ENCODE measurements at regions not wholly inside any gene's neighbourhood (a gene's known extent, or its start where the extent isn't known, plus 50 kb on each side); places are given as distances from the start of the nearest gene placed in this dataset.
"Not testable (repeated sequence)": the region's sequence is repeated elsewhere in the genome, so short reads cannot be mapped to it uniquely, and the experiment has no call there.

DNA sequence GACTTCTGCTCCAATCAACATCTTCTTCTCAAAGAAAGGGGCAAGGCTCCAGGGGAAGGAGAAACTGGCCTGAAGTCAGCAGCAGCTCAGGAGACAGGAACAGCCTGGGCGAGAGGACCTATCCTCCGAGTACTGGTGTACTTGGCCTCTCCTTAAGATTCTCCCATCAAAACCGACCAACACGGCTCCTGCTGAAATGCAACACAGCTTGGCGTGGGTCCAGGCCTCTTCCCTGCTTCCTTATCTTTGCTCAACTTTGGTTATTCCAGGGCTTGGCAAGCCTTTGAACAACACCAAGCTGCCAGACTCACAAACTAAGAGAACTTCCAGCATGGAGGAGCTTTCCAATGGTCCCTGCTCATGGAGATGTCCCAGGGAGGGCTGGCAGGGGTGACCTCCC lies 377.4 kb downstream of the BCL11B start:
- no peak for DNase-seq

DNA sequence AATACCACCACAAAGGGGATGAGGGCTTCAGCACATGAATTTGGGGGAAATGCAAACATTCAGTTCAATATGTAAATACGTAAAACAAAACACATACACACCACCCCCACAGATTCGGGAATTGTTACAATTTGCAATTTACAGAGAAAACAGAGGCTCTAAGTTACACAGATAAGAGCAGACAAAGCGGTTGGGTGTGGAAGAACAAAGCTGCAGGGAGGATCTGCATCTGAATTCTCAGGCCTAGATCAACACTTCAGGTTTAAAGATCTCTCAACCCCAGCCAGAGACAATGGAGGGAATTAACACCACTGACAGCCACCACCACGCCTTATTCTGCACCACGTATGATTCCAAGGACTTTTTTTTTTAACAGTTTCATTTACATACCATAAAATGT lies 375.5 kb downstream of the BCL11B start:
- no peak for DNase-seq

DNA sequence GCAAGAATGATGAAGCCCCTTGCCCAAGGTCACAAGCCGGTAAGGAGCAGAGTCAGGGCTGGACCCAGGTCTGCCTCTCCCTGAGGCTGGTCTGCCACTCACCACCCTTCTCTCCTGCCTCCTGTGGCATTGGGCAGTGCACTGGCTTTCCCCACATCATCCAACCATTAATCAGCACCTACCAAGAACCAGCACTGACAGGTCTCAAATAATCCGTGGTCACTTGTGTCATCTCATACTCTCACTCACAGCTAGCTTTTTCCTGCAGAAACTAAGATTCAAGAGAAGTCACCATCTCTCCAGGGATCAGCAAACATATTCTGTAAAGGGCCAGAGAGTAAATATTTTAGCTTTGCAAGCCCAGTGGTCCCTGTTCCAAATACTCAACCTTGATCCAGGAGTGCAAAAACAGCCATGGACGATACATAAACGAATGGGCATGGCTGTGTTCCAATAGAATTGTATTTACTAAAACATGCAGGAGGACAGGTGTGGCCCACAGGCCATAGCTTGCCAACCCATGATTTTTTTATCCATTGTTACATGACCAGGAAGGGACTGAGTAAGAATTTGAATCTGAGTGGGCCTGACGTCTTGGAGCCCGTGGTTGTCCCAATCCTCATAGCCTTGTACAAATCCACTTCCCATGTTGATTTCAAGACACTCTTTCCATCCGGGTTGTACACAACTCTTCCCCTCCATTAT lies 374.2 kb downstream of the BCL11B start:
- DNase-seq, result no peak

DNA sequence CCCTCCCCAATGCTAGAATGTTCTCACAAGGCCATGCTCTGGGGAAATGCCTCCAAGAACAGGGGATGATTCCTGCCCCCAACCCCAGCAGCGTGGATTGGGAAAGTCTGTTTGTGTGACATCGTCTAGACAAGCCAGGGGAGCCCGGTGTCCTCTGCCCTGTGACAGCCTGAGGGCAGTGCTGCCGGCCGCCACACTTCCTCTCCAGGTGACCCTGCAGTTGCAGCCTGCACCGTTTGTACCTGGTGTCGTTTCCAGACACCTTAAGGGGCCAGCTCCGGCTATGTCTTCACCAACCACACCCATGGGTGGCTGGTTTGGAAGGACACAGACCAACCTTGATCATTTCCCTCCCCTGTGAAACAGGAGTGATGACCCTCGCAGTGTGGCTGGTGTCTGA lies 372.6 kb downstream of the BCL11B start:
- no peak for DNase-seq

DNA sequence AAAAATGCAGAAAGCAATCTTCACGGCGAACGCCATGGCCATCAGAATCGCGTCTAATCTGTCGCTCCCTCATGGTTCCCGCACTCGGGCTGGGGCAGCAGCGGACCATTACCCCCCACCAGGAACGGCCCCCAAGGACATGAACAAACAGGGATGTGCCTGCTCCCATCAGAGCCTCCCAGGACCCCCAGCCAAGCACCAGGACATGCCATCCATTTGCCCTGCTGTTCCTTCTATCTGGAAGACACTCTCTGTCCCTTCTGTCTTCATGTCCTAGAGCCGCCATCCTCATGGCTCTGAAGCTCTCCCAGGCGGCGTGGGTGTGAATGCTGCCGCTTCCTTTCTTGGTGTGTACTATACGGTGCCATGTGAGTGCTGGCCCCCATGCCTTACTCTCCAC lies 371.8 kb downstream of the BCL11B start:
- no peak for DNase-seq

DNA sequence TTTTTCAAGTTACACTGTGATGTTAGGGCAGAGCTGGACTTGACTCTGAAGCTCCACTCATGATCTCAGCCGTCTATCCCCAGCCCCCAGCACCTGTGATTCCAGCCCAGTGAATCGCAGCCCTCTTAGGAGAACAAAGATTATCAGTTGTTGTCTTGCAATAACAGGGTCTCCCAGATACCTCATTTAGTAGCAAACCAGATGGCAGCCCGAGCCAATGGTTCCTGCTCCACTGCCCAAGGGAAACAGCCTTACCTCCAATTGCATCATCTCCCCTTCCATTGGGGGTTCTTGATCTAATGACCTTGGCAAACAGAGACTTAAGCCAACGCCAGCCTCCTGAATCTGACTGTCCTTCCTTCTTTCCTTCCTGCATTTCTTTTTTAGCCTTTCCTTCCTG lies 371.2 kb downstream of the BCL11B start:
- no peak for DNase-seq

DNA sequence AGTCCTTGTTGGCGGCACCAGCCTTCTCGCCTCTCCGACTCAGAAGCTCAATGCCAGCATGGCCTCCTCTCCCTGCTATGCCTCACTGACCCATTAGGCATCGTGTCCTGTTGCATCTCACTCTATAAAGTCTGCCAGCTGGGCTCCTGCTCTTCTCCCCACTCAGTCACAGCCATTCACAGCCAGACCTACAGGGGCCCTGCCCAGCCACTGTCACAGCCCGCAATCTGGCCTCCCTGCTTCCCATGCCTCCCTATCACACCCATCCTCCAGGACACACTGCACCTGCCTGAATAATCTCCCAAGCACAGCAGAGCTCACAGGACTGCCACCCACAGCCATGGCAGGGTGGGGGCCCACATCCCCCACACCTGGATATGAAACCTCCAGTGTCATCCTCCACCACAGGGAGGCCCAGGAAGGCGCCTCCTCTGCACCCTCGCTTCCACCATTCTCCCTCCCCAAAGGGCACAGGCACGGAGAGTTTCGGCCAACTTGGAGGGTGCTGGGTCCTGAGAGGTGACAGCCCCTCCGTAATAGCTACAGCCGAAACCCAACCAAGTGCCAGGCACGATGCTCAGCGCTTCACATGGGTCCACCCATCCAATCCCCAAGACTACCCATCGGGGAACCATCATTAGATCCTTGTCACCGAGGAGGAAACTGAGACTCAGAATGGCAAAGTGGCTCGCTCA lies 370.3 kb downstream of the BCL11B start:
- no peak for DNase-seq

DNA sequence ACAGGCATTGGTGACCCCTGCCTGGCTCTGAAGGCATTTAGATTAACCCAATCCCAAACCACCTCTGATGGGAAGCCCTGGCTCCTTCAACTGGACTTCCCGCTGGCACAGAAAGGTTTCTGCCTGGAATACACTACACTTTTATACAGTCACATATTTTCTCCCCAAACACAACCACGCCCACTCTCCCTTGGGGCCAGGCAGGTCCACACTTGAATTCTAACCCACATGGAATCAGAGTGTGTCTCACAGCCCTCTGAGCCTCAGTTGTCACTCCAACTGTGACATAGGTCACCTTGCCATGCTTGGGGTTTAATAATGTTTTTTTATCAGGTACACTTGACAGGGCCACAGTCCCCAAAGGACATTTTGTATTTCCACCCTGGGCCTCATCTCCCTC lies 368.6 kb downstream of the BCL11B start:
- no peak for DNase-seq

DNA sequence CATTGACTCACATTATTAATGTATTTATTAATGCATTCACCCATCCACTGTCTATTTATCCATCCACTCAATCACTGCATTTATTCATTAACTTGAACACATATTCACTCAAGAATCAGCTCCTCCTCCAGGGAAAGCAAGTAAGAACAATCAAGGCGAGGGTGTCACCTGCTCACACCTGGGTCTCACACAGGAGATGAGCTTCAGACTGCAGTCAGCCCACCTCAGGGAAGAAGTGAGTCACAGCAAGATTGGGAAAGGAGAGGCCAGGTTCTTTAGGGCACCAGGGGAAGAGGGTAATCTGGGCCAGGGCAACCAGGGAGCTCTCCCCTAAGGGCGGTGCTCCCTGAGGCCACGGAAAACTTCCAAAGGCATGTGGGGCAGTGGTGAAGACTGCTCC lies 367.3 kb downstream of the BCL11B start:
- no peak for DNase-seq

DNA sequence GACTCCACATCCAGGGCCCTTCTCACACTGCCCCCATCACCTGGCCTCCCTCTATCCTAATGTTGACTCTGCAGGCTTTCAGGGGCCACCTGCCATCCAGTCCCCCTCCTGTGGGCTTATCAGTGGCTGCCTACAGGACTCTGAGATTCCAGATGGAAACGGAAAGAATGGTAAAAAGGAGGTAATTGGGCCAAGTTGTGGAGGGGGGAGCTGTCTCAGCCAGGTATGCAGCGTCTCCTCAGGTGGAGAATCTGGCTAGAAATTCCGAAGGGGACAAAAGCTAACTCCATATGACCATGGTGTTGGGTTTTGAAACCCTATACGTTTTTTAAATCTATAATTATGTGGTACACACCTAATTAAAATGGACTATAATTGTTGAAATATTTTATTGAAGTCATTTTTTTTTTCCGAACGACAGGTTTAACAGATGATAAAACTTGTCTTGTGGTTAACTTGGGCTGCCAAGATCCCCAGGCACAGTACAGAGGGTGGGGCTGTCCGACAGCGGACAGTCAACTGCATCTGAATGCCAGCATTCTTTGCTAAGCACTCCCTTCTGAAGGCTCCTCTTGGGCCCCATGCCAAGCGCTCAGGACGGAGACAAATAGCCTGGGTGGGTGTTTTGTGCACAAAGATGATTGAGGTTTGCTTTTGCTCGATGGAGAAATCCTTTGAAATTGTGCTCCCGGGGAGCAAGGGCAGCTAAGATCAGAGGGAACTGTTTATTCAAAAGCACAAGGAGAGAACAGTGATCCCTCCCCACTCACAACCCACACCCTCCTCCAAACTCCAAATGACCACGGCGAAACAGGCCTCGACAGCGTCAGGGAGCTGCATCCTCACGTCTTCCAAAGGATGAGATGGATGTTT lies 365.6 kb downstream of the BCL11B start:
- no peak for DNase-seq

DNA sequence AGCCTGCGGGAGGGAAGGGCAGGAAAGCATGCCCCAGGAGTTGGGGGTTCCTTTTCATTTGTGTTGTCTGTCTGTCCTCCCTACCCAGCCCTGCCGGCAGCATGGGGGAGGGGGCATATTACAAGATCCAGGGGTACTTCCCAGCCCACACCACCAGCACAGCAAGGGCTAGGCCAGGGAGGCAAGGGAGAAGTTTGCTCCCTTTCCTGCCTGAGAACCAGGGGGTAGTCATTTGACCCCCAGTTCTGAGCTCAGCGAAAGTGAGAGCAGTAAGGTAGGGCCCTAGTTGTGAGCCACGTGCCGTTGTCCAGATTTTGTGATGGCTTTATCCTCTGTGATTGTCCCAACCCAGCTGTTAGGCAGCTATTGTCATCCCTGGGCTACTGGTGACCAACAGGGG lies 364.7 kb downstream of the BCL11B start:
- DNase-seq, result no peak

DNA sequence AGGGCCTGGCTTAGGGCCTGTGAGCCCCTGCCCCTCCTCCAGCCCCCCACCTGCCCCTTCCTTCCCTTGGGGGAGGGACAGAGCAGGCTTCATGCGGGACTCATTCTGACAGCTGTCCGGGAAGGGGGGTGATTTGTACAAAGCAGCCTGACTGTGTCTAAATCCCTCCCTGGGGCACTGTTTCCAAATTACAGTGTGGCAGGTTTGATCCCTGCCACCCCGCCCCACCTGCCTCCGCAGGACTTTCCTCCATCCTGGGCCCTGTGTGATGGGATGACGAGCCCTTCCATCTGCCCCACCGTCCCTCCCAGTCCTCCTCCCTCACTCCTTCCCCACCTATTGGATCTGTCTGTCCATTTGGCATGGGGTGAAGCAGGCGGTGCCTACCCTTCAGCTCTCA lies 363.9 kb downstream of the BCL11B start:
- DNase-seq, result no peak

DNA sequence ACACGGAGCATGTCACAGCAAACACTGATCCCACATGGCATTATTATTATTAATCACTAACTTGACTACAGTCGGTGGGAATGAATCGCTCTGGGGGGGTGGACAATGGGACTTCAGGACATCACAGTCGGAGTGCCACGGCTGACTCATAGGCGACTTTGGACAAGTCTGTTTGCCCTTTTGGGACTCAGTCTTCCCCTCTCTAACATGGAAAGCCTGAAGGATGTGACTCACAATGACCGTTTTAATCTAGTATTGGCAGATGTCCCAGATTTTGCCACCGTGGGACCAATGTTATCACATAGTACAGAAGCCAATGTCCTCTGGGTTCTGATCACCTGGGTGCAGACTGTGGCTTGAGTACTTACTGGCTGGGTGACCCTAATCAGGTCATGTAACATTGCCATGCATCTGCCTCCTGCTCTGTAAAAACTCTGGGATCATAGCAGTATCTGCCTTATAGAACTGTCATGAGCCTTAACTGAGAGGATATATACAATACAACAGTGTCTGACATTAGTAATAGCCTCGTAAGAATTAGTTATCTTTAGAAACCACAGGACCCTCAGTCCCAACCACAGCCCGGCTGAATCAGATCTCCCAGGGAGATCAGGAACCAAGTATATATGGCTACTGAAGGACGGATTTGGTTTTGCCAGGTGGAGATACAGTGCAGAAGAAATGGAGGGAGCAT lies 362.6 kb downstream of the BCL11B start:
- DNase-seq, result no peak

DNA sequence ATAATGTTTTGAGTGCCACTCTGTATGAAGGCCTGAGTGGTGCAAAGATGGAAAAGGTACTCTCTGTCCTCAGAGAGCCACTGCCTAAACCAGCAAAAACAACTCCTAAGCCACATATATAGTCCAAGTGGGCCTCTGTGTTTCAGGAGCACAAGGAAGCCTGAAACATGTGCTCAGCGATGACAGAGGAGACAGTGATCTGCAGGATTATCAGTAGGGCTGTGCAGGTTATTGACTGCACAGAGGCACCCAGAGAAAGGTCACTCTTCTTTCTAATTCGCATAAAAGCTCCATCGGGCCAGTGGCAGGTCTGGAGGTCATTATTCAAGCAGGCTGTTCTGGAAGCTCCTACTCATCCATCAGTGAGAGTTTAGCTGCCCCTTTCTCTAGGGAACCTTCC lies 361.9 kb downstream of the BCL11B start:
- DNase-seq, result no peak

DNA sequence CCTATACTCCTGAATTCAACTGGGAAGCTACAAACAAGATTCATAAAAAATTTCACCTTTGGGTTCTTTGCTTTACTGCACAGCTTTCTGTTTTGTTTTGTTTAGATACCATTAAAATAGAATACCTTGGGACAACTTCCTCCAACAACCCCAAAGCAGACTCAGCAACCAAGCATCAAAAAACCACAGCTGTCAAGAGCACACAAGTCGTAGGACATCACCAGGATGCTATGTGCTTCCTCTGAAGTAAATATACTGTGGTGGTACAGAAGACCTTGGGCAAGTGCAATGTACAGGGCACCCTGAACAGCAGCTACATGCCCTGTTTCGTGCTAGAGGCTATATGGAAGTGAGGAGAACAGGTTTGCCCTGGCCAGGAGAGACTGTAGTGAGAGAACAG lies 359.3 kb downstream of the BCL11B start:
- DNase-seq, result no peak

DNA sequence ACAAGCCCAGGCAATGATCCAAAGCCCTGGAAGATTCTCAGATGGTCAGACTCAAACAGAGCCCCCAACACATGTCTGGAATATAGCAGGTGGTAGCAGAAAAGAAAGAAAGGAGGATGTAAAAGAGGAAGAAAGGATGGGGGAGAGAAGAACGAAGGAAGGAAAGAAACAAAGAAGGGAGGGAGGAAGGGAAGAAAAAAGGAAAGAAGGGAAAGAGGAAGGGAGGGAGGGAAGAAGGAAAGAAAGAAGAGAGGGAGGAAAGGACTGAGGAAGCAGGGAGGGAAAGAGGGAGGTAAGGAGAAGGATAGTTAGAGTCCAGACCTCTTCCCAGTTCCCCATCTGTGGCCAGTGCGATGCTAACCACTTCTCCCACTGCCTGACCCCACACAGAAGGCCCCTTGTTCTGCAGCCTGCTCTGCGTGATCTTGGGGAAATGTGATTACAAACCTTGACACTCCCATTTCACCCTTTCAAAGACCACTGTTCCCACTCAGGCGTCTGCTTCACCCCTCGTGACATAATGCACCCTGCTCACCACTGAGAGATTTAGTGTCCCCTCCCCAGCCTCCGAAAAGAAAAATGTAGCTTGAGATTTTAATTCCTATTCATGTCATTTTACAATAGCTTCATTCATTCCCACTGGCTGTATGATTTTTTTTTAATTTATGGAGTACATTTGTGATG lies 357.9 kb downstream of the BCL11B start:
- DNase-seq, result no peak

DNA sequence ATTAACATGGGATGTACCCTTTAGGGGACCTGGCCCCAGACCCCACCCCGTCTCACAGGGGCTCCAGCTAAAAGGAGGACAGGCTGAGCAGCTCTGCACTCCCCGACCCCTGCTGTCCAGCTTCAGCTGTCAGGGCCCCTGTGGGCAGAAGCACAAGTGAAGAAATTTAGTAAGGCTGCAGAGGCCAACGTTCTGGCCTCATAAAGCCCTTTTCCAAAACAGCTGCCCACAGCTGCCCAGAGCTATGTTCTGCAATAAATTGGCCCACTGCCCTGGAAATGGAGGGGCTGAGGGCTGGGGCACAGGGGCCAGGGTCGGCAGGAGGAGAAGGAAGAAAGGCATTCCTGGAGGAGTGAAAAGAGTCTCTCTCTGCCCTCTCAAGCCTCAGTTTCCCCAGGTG lies 357.1 kb downstream of the BCL11B start:
- DNase-seq, result no peak

DNA sequence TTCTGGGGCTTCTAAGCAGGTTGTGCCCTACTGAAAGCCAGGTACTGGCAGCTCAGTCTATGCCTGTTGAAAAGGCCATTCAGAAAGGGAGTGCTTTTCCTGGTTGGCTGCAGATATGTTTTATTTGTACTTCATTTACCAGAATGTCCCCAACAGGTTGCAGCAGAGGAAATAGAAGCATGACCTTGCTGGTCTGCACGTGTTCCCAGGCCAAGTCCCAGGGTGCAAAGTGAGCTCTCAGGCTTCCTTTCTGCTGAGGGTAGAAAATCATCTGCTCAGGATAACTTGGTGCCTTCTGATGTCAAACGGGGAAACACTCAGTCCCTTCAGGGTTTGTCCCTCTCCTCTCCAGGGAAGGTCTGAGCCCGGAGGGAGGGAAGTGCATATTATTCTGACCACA lies 356.4 kb downstream of the BCL11B start:
- no peak for DNase-seq

DNA sequence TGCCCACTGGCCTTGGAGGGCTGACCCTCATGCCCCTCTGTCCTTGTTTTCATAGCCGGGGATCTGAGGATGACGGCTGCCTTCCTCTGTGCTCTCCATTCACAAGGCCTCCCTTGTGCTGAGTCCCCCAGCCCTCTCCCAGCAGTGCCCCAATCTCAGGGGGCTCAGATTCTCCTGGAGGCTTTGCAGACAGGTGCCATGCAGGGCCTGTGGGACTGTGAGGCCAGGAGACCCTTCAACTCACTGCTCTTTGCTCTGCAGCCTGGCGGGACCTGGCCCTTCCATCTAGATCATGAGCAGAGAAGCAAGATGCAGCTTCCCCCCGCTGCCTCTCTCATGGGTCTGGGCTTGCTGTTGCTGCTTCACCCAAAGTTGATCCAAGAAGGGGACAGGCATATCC lies 356.0 kb downstream of the BCL11B start:
- no peak for DNase-seq

DNA sequence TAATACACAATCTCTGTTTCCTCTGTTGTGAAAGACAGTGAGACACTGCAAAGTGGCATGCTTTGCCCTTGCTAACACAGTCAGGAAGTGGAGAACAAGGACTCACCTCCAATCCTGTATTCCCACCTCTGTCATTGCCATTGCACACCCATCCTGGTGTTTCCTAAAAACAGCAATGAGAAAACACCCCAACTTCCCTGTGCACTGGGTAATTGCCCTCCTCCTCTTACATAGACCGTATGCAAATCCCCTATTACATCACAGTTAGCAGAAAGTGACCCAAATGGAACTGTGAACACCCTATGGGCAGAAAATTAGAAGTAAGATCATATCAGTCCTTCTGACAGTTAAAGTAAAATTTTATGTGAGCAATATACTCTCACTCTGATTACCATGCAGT lies 355.5 kb downstream of the BCL11B start:
- DNase-seq, result no peak

DNA sequence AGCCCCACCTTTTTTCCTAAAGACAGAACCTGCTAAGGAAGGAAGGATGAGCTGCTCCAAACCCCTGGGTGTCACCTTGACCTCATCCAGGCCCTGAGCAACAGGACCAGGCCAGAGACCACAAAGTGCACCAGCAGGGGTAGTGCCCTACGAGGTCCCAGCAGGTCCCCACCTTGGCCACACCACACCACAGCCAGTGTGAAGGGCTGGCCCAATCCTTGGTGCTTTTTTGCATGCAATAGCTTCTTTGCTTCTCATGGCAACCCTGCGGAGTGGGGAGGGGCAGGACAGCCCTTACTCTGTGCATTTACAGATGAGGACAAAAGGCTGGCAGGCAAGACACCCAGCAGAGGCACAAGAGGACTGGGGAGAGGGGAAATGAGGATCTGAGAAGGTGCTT lies 352.6 kb downstream of the BCL11B start:
- no peak for DNase-seq

DNA sequence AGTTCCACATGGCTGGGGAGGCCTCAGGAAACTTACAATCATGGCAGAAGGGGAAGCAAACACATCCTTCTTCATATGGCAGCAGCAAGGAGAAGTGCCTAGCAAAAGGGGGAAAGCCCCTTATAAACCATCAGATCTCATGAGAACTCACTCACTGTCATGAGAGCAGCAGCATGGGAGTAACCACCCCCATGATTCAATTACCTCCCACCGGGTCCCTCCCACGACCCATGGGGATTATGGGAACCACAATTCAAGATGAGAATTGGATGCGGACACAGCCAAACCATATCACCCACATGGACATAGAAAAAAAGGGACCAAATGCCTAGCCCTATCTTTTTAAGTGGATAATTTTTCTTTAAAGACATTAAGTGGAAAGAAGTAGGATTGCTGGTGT lies 350.7 kb downstream of the BCL11B start:
- not testable (repeated sequence) for DNase-seq

DNA sequence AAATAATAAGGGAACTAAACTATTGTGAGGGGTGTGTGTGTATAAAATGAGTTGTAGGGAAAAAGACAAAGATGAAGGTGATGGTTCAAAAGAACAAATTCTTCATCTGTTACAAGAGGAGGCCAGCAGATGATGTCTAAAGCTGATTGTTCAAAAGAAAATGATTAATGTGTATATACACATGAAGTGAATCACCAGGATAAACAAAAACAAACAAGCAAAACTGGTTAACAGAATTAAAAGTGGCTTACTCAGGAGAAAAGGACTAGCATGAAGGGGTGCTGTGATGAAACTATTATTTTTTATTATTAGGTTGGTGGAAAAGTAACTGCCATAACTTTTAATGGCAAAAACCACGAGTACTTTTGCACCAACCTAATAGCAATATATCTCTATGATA lies 348.4 kb downstream of the BCL11B start:
- no peak for DNase-seq
